ENCODE measurements at regions not wholly inside any gene's neighbourhood (a gene's known extent, or its start where the extent isn't known, plus 50 kb on each side); places are given as distances from the start of the nearest gene placed in this dataset.
"Not testable (repeated sequence)": the region's sequence is repeated elsewhere in the genome, so short reads cannot be mapped to it uniquely, and the experiment has no call there.

DNA sequence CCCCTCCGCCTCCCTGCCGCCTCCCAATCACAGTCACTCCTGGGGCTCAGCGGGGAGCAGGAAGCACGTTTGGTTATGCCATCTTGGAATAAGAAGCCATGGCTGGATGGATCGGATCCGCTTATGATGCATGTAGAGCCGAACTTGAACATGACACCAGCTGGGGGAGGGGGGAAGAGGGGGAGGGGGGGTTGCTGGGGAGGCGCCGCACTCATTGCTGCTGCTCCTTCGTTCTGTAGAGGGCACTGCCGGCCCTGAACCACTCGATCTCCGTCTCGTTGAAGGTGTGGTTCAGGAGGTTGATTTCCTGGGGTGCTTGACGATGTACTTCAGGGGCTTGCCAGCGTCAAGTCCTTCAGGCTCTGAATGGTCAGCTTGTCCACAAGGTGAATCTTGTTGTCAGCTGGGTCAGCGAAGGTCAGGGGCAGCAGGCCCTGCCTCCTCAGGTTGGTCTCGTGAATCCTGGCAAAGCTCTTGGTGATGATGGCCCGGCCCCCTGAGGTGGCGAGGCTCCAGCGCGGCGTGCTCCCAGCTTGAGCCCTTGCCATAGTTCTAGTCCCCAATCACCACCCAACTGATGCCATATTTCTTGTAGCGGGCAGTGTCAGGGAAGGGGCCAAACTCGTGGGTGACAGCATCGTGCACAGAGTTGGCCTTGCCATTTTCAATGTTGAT, 476.9 kb upstream of the ISX start:
- DNase-seq (ENCODE audit: low read depth in 2 of 2): no peak

GRCh38 chr22:34592123-34592740, 473.7 kb upstream of the ISX start:
- no peak for DNase-seq (ENCODE audit: low read depth in 2 of 2)

DNA sequence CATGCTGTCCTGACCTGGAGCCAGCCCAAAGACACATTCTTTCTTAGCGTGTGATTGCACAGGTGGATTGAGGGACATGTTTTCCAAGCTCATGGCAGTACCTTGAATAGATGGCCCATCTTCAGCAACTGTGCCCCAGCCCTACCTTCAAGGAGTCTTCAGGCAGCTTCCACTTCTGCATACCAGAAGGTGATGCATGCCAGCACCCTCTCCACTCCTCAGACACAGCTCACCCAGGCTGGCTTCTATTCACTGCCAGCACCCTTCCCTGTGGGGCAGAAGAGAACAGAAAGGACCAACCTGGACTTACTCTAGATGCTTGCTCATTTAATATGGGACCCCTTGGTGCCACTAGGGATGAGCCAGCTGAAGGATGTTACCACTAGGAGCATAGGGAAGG, 466.4 kb upstream of the ISX start:
- no peak for DNase-seq (ENCODE audit: low read depth in 2 of 2)

- DNase-seq (ENCODE audit: low read depth in 2 of 2): no peak
These were observed 461.6 kb upstream of the ISX start for GRCh38 chr22:34604312-34604711.

DNA sequence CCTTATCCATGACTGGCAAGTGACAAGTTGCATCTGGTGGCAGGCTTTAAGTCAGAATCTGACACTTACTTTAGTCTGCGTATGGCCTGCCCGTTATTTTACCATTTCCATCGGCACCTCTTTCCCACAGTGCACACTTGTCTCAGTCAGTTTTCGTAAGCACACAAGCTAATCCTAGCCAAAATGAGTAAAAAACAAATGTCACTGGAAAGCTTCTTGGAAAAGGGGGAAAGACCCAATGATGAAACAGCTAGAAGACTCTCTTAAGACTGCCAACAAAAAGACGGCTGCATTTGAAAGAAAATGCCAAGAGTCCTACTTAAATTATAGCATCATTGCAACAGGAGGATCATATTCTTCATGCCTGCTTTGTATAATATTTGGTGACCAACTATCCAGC, 457.9 kb upstream of the ISX start:
- no peak for DNase-seq (ENCODE audit: low read depth in 2 of 2)

DNA sequence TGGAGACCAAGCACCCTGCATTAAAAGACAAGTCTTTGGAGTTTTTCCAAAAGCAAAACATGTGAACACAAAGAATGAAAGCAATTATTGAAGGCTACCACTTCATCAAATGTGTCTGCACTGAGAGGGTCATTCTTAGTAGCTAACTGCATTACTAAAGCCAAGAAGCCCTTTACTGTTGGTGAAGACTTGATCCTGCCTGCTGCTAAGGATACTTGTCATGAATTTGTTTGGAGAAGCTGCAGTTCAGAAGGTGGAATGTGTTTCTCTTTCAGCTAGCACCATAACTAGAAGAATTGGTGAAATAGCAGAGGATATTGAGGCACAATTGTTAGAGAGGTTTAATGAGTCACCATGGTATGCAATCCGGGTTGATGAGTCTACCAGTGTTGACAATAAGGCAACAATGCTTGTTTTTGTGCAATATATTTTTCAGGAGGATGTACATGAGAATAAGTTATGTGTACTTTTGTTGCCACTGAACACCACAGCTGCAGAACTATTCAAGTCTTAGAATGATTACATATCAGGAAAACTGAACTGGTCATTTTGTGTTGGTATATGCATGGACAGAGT, 457.3 kb upstream of the ISX start:
- no peak for DNase-seq (ENCODE audit: low read depth in 2 of 2)

GRCh38 chr22:34609646-34610045, 456.3 kb upstream of the ISX start:
- no peak for DNase-seq (ENCODE audit: low read depth in 2 of 2)

- DNase-seq (ENCODE audit: low read depth in 2 of 2): no peak
These were observed 445.8 kb upstream of the ISX start for GRCh38 chr22:34620161-34620560.

- DNase-seq (ENCODE audit: low read depth in 2 of 2): no peak
These were observed 445.1 kb upstream of the ISX start for GRCh38 chr22:34620832-34621231.

- no peak for DNase-seq (ENCODE audit: low read depth in 2 of 2)
These were observed 443.4 kb upstream of the ISX start for GRCh38 chr22:34622602-34623001.

DNA sequence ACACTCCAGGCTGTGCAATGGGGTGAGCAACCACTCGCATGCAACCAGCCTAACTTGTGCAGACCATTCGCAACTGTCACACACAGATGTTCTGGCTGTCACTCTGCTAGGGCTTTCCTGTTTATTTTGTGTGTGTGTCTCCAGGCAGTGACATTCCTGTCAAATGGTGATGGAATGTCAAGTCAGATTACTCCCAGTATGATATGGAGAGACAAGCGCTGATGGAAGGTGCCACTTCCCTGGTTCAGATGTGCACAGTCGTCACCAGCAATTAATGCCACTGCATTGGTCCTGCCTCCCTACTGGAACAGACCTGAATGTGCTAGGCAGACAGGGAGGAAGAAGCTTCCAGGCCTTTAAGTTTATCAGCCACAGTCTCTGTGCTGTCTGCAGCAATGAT, 442.4 kb upstream of the ISX start:
- no peak for DNase-seq (ENCODE audit: low read depth in 2 of 2)

DNA sequence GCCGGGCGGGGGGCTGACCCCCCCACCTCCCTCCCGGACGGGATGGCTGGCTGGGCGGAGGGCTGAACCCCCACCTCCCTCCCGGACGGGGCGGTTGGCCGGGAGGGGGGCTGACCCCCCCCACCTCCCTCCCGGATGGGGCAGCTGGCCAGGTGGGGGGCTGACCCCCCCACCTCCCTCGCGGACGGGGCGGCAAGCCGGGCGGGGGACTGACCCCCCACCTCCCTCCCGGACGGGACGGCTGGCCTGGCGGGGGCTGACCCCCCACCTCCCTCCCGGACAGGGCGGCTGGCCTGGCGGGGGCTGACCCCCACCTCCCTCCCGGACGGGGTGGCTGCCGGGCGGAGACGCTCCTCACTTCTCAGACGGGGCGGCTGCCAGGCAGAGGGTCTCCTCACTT, 440.1 kb upstream of the ISX start:
- DNase-seq (ENCODE audit: low read depth in 2 of 2): not testable (repeated sequence)

GRCh38 chr22:34638128-34638527, 427.8 kb upstream of the ISX start:
- no peak for DNase-seq (ENCODE audit: low read depth in 2 of 2)

- DNase-seq (ENCODE audit: low read depth in 2 of 2): no peak
These were observed 426.0 kb upstream of the ISX start for GRCh38 chr22:34639911-34640310.

DNA sequence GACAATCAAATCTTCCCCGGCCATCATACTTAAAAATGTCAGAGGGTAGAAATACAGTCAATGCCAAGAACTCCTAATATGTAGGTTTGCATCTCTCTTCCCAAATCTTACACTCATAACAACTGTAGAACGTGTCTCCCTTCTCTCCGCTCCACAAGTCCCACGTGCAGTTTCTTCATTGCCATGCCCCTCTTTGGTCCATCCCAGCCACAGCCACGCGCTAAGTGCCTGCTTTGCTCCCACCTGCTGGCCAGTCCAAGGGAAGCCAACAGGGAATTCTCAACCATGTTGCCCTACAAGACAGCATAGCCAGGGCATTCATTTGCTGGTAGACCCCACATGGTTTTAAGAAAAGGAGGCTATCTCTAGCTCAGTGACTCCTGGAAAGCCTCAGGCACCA, 420.6 kb upstream of the ISX start:
- DNase-seq (ENCODE audit: low read depth in 2 of 2): no peak

DNA sequence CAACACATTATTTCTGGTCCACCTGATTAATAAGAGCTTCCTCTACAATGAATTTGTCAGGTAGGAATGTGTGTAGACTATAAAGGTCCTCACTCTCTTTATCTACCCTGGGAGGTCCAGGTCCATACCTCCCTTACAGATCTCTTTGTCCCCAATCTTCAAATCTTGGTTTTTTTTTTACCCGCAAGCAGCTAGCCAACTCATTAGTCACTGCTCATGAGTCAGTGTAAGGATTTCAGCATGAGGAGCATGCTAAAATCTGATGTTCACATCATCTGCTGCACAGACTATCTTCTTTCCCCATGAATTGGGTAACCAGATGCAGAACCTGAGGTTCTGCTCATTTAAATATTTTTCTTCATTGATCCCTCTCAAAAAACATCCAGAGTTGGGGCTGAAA, 397.0 kb upstream of the ISX start:
- no peak for DNase-seq (ENCODE audit: low read depth in 2 of 2)

- DNase-seq (ENCODE audit: low read depth in 2 of 2): not testable (repeated sequence)
These were observed 382.9 kb upstream of the ISX start for GRCh38 chr22:34683031-34683430.

DNA sequence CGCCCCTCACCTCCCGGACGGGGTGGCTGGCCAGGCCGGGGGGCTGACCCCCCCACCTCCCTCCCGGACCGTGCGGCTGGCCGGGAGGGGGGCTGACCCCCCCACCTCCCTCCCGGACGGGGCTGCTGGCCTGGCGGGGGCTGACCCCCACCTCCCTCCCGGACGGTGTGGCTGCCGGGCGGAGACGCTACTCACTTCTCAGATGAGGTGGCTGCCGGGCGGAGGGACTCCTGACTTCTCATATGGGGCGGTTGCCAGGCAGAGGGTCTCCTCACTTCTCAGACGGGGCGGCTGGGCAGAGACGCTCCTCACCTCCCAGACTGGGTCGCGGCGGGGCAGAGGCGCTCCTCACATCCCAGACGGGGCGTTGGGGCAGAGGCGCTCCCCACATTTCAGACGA, 381.7 kb upstream of the ISX start:
- DNase-seq (ENCODE audit: low read depth in 2 of 2): not testable (repeated sequence)

- no peak for DNase-seq (ENCODE audit: low read depth in 2 of 2)
These were observed 378.8 kb upstream of the ISX start for GRCh38 chr22:34687116-34687515.

DNA sequence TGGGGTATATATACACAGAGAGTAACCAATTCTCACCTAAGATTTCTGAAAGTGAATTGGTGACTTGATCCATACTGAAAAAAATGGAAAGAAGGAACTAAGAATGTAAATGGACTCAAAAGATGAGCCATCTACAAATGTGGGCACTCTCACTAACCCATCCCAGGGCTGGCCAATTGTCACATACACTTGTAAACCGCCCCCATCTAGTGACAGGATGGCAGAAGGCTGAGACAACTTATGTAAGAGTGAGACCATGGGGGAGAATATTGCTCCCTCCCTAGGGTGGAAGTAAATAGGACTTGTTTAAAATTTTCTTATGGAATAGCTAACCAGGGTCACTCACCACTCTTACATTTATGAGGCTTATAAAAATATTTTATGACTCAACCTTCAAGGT, 377.1 kb upstream of the ISX start:
- DNase-seq (ENCODE audit: low read depth in 2 of 2): no peak

- DNase-seq (ENCODE audit: low read depth in 2 of 2): no peak
These were observed 369.4 kb upstream of the ISX start for GRCh38 chr22:34696557-34696956.

GRCh38 chr22:34702279-34702678, 363.7 kb upstream of the ISX start:
- no peak for DNase-seq (ENCODE audit: low read depth in 2 of 2)

- DNase-seq (ENCODE audit: low read depth in 2 of 2): no peak
These were observed 356.3 kb upstream of the ISX start for GRCh38 chr22:34709641-34710040.

DNA sequence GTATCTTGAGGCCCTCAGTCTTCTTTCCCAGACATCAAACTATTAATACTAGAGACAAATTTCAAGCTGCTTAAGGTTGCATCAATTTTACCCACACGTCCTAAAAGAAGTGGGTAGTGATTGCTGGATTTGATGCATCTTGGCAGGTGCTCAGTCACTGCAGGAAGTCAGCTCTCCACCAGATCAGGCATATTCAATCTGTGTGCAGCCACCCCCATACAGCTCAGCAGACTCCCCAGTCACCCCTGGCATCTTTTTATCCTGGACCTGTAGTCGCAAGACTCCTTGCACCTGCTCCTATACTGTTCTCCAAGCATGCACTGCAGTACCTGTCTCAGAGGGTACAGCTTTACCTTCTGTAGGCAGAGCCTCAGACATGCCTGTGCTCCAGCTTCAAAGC, 343.1 kb upstream of the ISX start:
- DNase-seq (ENCODE audit: low read depth in 2 of 2): no peak

All from stimulated activated CD4-positive, alpha-beta T cell treated with anti-CD3 and anti-CD28 coated beads, Interleukin-4, amount 100 ng/mL, for 48 hours (primary cell).